PC-9 (cell line): ENCODE measurements at regions not wholly inside any gene's neighbourhood (a gene's known extent, or its start where the extent isn't known, plus 50 kb on each side); places are given as distances from the start of the nearest gene placed in this dataset.

Source experiments
- BruUV-seq: library from RNA; stranded (reverse); fragments of 400-500 nt; replicated peaks from 2 replicates; lab custom pipeline; 2021; lab: Mats Ljungman, UMichigan
- CTCF ChIA-PET: fragments of 300-600 bp; sonication (Branson Sonifier 250); formaldehyde crosslinking; loops from one replicate; lab custom pipeline; 2022; ENCODE audit warnings: antibody characterized with exemption; lab: Charles Lee
- POLR2A ChIA-PET: fragments of 300-600 bp; sonication (Branson Sonifier 250); formaldehyde crosslinking; loops from one replicate; lab custom pipeline; 2022; ENCODE audit warnings: antibody characterized with exemption; ENCODE audit not compliant: unreplicated experiment; lab: Charles Lee
- DNase-seq, 2 experiments: peaks; one replicate each; pipeline versions ENCODE4 v3.0.0 to v3.0.0-alpha.2; 2015 to 2022; ENCODE audit warnings: mixed read lengths in 1 of 2
- H2AFZ ChIP-seq: fragments of 200-600 bp; sonication (generic); 2 replicates; pipeline ENCODE4 v1.8.1; 2017; ENCODE audit warnings: antibody characterized with exemption
- H3F3A ChIP-seq: fragments of 200-600 bp; sonication (generic); 2 replicates; pipeline ENCODE4 v1.8.1; 2017; ENCODE audit warnings: antibody characterized with exemption, mild to moderate bottlenecking, low read depth; ENCODE audit not compliant: insufficient read depth
- H3K27ac ChIP-seq: fragments of 200-600 bp; sonication (generic); 2 replicates; pipeline ENCODE4 v1.6.1; 2016; ENCODE audit warnings: mixed run types
- H3K27me3 ChIP-seq: fragments of 200-600 bp; sonication (generic); 2 replicates; pipeline ENCODE4 v1.6.1; 2016; ENCODE audit warnings: low read depth, mixed run types; ENCODE audit not compliant: insufficient read depth
- H3K36me3 ChIP-seq: fragments of 200-600 bp; sonication (generic); 2 replicates; pipeline ENCODE4 v1.6.1; 2016; ENCODE audit warnings: low read depth, mixed run types
- H3K4me1 ChIP-seq: fragments of 200-600 bp; sonication (generic); replicated peaks from 2 replicates; pipeline ENCODE4 v1.6.1; 2016; ENCODE audit warnings: mixed run types; ENCODE audit not compliant: insufficient read depth
- H3K4me2 ChIP-seq: fragments of 200-600 bp; sonication (generic); 2 replicates; pipeline ENCODE4 v1.6.1; 2017; ENCODE audit warnings: mixed run types
- H3K4me3 ChIP-seq: fragments of 200-600 bp; sonication (generic); 2 replicates; pipeline ENCODE4 v1.6.1; 2016; ENCODE audit warnings: mixed run types
- H3K79me2 ChIP-seq: fragments of 200-600 bp; sonication (generic); 2 replicates; pipeline ENCODE4 v1.6.1; 2017; ENCODE audit warnings: low read depth, mixed run types
- H3K9me2 ChIP-seq: fragments of 200-600 bp; sonication (generic); 2 replicates; pipeline ENCODE4 v1.8.1; 2017; ENCODE audit warnings: mild to moderate bottlenecking; ENCODE audit not compliant: insufficient read depth
- H3K9me3 ChIP-seq: fragments of 200-600 bp; sonication (generic); 2 replicates; pipeline ENCODE4 v1.8.1; 2016; ENCODE audit warnings: low read depth; ENCODE audit not compliant: insufficient read depth
- H4K20me1 ChIP-seq: fragments of 200-600 bp; sonication (generic); 2 replicates; pipeline ENCODE4 v1.8.1; 2017; ENCODE audit not compliant: insufficient read depth
- CTCF ChIP-seq: fragments of 200-600 bp; sonication (generic); conservative IDR thresholded peaks from 2 replicates; pipeline ENCODE4 v1.6.1; 2017; ENCODE audit warnings: mixed run types, antibody characterized with exemption, mild to moderate bottlenecking, moderate library complexity
- EZH2 ChIP-seq: fragments of 200-600 bp; sonication (generic); IDR thresholded peaks from 2 replicates; pipeline ENCODE4 v1.8.0; 2017; ENCODE audit warnings: antibody characterized with exemption, low read depth
- intact Hi-C: fragments of 100-400 bp; cut with micrococcal nuclease; formaldehyde crosslinking; loops from one replicate; pipeline ENCODE4 v1.10.0; 2022; ENCODE audit not compliant: unreplicated experiment

GRCh38 chr3:4038351-4038750, 239.1 kb downstream of the LRRN1 start:
- Histone ChIP-seq H3F3A (no peaks in the 10 kb centered on the region), H3K36me3 (no peaks in the 10 kb centered on the region), H3K4me3 (no peak overlapping the region), H3K9me3 (no peaks in the 10 kb centered on the region), H4K20me1 (no peaks in the 10 kb centered on the region), H3K9me2 (no peaks in the 10 kb centered on the region), H3K4me2 (no peak overlapping the region), H2AFZ (no peak overlapping the region), H3K4me1 (no peaks in the 10 kb centered on the region), H3K27ac (no peak overlapping the region), H3K79me2 (no peaks in the 10 kb centered on the region), H3K27me3 (no peaks in the 10 kb centered on the region)
- CTCF ChIA-PET, result no interaction called here
- DNase-seq, result no peak
- no TSS peak for BruUV-seq
- POLR2A ChIA-PET, result no interaction called here
- TF ChIP-seq EZH2, result no peak
- no peak for TF ChIP-seq CTCF
- intact Hi-C loops, result no loop called here

- Histone ChIP-seq H3K9me3 (no peaks in the 10 kb centered on the region), H4K20me1 (no peaks in the 10 kb centered on the region), H3K9me2 (no peaks in the 10 kb centered on the region), H3K27me3 (no peaks in the 10 kb centered on the region), H3K4me2 (no peak overlapping the region), H3K79me2 (no peaks in the 10 kb centered on the region), H3K27ac (no peak overlapping the region), H3F3A (no peaks in the 10 kb centered on the region), H3K36me3 (no peaks in the 10 kb centered on the region), H2AFZ (no peak overlapping the region), H3K4me3 (no peak overlapping the region), H3K4me1 (no peaks in the 10 kb centered on the region)
- intact Hi-C loops, result no loop called here
- CTCF ChIA-PET, result no interaction called here
- no peak for TF ChIP-seq CTCF
- no peak for TF ChIP-seq EZH2
- no peak for DNase-seq
- POLR2A ChIA-PET, result no interaction called here
- no TSS peak for BruUV-seq
Observed at GRCh38 chr3:4042070-4042469, 242.8 kb downstream of the LRRN1 start.

- POLR2A ChIA-PET, result no interaction called here
Observed at GRCh38 chr3:4042869-4043268, 243.6 kb downstream of the LRRN1 start.

More at GRCh38 chr3:4042869-4043268, 243.6 kb downstream of the LRRN1 start:
- no peaks in the 10 kb centered on the region for H3K79me2 ChIP-seq
- CTCF ChIA-PET, result no interaction called here
- H3K27me3 ChIP-seq, result no peaks in the 10 kb centered on the region
- no peaks in the 10 kb centered on the region for H4K20me1 ChIP-seq
- no peaks in the 10 kb centered on the region for H3K9me2 ChIP-seq
- intact Hi-C loops, result no loop called here
- no peak for DNase-seq
- H3K4me2 ChIP-seq, result no peak overlapping the region
- no peaks in the 10 kb centered on the region for H3K4me1 ChIP-seq
- H2AFZ ChIP-seq, result no peak overlapping the region
- TF ChIP-seq CTCF (no peak), EZH2 (no peak)
- no TSS peak for BruUV-seq
- H3K36me3 ChIP-seq, result no peaks in the 10 kb centered on the region
- H3F3A ChIP-seq, result no peaks in the 10 kb centered on the region
- H3K4me3 ChIP-seq, result no peak overlapping the region
- H3K27ac ChIP-seq, result no peak overlapping the region
- H3K9me3 ChIP-seq, result no peaks in the 10 kb centered on the region
